NOMO-1 treated with DMSO at 0.1 percent for 48 hours (cell line): ENCODE measurements at regions not wholly inside any gene's neighbourhood (a gene's known extent, or its start where the extent isn't known, plus 50 kb on each side); places are given as distances from the start of the nearest gene placed in this dataset.
"Not testable (repeated sequence)": the region's sequence is repeated elsewhere in the genome, so short reads cannot be mapped to it uniquely, and the experiment has no call there.

ENCODE experiments used
- DNase-seq: peaks from one replicate; lab custom pipeline; 2025; ENCODE audit not compliant: unreplicated experiment; lab: John Stamatoyannopoulos, UW

- DNase-seq: no peak
Observed at GRCh38 chr5:98333921-98334320, 439.5 kb upstream of the RGMB start.

DNA sequence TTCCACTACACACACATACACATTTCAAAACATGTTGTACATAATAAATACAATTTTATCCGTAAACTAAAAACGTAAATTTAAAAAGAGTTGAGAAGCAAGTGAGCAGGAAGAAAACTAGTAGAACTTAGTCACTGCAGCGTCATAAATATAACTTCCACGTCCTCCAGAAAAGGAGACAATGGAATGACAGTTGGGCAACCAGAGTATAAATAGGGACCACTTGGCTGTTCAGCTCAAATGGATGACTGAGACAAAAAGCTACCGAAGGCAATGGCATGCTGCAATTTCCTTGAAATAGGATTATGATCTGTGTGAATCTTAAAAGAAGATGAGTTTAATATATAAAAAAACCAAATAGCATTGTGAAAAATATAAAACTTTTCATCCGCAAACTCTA is 438.5 kb upstream of the RGMB start:
- no peak for DNase-seq

- no peak for DNase-seq
Observed at GRCh38 chr5:98339141-98339848, 434.2 kb upstream of the RGMB start.

- no peak for DNase-seq
Observed at GRCh38 chr5:98341038-98342032, 432.1 kb upstream of the RGMB start.

- not testable (repeated sequence) for DNase-seq
Observed at GRCh38 chr5:98342958-98343660, 430.4 kb upstream of the RGMB start.

DNA sequence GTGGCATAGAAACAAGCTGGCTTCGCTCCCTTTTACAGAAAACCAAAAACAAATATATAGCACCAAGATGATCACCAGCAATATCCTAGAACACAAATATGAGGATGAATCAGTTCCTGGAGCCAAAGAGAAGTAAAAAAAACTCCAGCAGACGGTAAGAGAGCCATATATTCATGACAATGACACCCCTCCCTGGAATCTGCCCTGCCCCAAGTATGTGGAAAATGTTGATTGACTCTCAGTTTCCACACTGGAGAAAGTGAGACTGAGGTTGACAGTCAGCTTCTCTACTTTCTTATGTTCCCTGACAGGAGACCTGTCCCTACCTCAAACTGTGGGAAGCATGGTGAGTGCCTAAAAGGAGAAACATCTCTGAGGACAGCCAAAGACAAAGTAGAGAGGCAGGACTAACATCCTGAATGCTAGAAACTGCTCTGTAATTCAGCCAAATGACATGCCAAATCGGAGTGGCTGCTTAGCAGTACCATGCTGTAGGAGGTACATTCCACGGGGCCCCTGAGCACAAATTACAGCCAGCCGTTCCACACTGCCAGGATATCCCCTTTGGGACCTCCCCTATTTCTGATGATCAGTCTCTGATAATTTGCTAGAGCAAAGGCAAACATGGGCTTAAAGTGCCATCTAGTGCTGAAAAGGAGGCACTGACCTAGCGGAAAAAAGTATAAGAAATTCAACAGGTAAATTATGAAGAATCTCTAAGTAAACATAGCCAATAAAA is 424.0 kb upstream of the RGMB start:
- peak; percentile 28 for DNase-seq

- no peak for DNase-seq
Observed at GRCh38 chr5:98349990-98350365, 423.5 kb upstream of the RGMB start.

DNA sequence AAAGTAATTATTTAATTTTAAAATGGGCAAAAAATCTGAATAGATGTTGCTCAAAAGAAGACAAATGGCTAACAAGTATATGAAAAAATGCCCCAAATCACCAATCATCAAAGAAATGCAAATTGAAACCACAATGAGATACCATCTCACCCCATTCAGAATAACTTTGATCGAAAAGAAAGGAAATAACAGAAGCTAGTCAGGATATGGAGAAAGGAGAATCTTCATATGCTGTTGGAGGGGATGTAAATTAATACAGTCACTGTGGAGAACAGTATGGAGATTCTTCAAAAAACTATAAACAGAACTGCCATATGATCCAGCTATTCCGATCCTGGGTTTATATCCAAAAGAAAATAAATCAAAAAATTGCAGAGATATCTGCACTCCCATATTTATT is 418.5 kb upstream of the RGMB start:
- DNase-seq: no peak

DNA sequence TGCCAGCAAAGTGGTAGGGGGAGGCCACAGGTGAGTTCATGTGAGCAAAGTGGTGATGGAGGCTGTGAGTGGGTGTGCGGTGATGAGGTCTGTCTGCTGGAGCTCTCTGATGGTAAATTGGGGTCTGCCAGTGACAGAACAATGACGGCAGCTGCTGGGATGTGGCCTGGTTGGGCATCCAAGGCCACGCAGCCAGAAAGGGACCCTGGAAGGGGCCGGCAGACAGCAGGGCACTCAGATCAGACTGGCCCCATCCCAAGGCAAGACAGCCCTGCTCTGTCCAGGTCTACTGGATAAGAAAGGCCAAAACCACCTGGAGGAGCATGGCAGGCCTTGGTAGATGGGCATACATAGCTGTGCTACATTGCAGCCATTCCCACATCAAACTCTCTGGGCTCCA is 412.9 kb upstream of the RGMB start:
- no peak for DNase-seq

GRCh38 chr5:98363157-98363556 is 410.3 kb upstream of the RGMB start:
- no peak for DNase-seq

GRCh38 chr5:98364549-98364948 is 408.9 kb upstream of the RGMB start:
- DNase-seq: no peak

- DNase-seq: no peak
Observed at GRCh38 chr5:98365126-98365525, 408.3 kb upstream of the RGMB start.

- DNase-seq: no peak
Observed at GRCh38 chr5:98368141-98368540, 405.3 kb upstream of the RGMB start.

GRCh38 chr5:98372351-98372750 is 401.1 kb upstream of the RGMB start:
- DNase-seq: no peak

- no peak for DNase-seq
Observed at GRCh38 chr5:98391921-98392625, 381.4 kb upstream of the RGMB start.

GRCh38 chr5:98393205-98393604 is 380.3 kb upstream of the RGMB start:
- not testable (repeated sequence) for DNase-seq

GRCh38 chr5:98397081-98397480 is 376.4 kb upstream of the RGMB start:
- DNase-seq: no peak

GRCh38 chr5:98398465-98398864 is 375.0 kb upstream of the RGMB start:
- no peak for DNase-seq

- DNase-seq: no peak
Observed at GRCh38 chr5:98401656-98402055, 371.8 kb upstream of the RGMB start.

- no peak for DNase-seq
Observed at GRCh38 chr5:98402130-98402529, 371.3 kb upstream of the RGMB start.
